SK-N-SH (cell line): ENCODE measurements at regions not wholly inside any gene's neighbourhood (a gene's known extent, or its start where the extent isn't known, plus 50 kb on each side); places are given as distances from the start of the nearest gene placed in this dataset.

Experiments used
- CTCF ChIA-PET: fragments of 300-600, 350-600 bp; formaldehyde crosslinking; extraction: SDS; loops from one replicate; lab custom pipeline; 2021; lab: Yijun Ruan, JAX
- POLR2A ChIA-PET: fragments of 350-600 bp; sonication (Branson Sonifier 250); formaldehyde crosslinking; extraction: SDS; loops from one replicate; lab custom pipeline; 2020; ENCODE audit warnings: antibody characterized with exemption, inconsistent platforms; lab: Yijun Ruan, JAX
- DNase-seq: peaks from one replicate; pipeline ENCODE4 v3.0.0; 2012
- H2AFZ ChIP-seq: fragments of 200-600 bp; sonication (generic); 2 replicates; pipeline ENCODE4 v1.8.1; 2016; ENCODE audit warnings: antibody characterized with exemption, mild to moderate bottlenecking, low read depth
- H3F3A ChIP-seq: fragments of 200-600 bp; sonication (generic); replicated peaks from 2 replicates; pipeline ENCODE3; 2016; ENCODE audit warnings: antibody characterized with exemption, mild to moderate bottlenecking; ENCODE audit not compliant: insufficient read depth
- H3K27ac ChIP-seq, 2 experiments: fragments of 200-500 bp in 1 of 2; fragments of 200-600 bp in 1 of 2; sonication (Bioruptor generic) in 1 of 2; sonication (generic), shearing (Covaris generic) in 1 of 2; 2 replicates each; pipeline versions ENCODE4 v1.5.1 to v1.6.1; 2014 to 2016; ENCODE audit warnings: low read depth in 2 of 2, inconsistent platforms in 1 of 2, low read length in 1 of 2, mild to moderate bottlenecking in 1 of 2, mixed read lengths in 1 of 2
- H3K27me3 ChIP-seq: fragments of 200-600 bp; sonication (generic), shearing (Covaris generic); 2 replicates; pipeline ENCODE4 v1.6.1; 2016; ENCODE audit warnings: mixed run types; ENCODE audit not compliant: insufficient read depth
- H3K36me3 ChIP-seq, 2 experiments: fragments of 200-500 bp in 1 of 2; fragments of 200-600 bp in 1 of 2; sonication (Bioruptor generic) in 1 of 2; sonication (generic) in 1 of 2; replicated peaks in 1 of 2; 2 replicates each; pipeline versions ENCODE3 to v1.5.1; 2014 to 2016; ENCODE audit warnings: low read length in 1 of 2, mild to moderate bottlenecking in 1 of 2; ENCODE audit not compliant: insufficient read depth in 2 of 2, control insufficient read depth in 1 of 2
- H3K4me1 ChIP-seq, 2 experiments: fragments of 200-500 bp in 1 of 2; fragments of 200-600 bp in 1 of 2; sonication (Bioruptor generic) in 1 of 2; sonication (generic), shearing (Covaris generic) in 1 of 2; 2 replicates each; pipeline versions ENCODE4 v1.5.1 to v1.6.1; 2014 to 2016; ENCODE audit warnings: low read depth in 1 of 2, low read length in 1 of 2, mixed run types in 1 of 2; ENCODE audit not compliant: insufficient read depth in 2 of 2, control insufficient read depth in 1 of 2
- H3K4me2 ChIP-seq: fragments of 200-600 bp; sonication (generic), shearing (Covaris generic); 2 replicates; pipeline ENCODE4 v1.6.1; 2017; ENCODE audit warnings: mixed run types
- H3K4me3 ChIP-seq, 2 experiments: fragments of 200-500 bp in 1 of 2; fragments of 200-600 bp in 1 of 2; sonication (Bioruptor generic) in 1 of 2; sonication (generic), shearing (Covaris generic) in 1 of 2; 2 replicates each; pipeline versions ENCODE4 v1.5.1 to v1.8.1; 2014 to 2016; ENCODE audit warnings: low read depth in 2 of 2, inconsistent platforms in 1 of 2, low read length in 1 of 2, mild to moderate bottlenecking in 1 of 2, mixed read lengths in 1 of 2, moderate library complexity in 1 of 2
- H3K79me2 ChIP-seq: fragments of 200-600 bp; sonication (generic); 2 replicates; pipeline ENCODE4 v1.8.1; 2017; ENCODE audit warnings: mild to moderate bottlenecking; ENCODE audit not compliant: insufficient read depth
- H3K9ac ChIP-seq: fragments of 200-600 bp; sonication (generic); 2 replicates; pipeline ENCODE4 v1.6.1; 2017; ENCODE audit warnings: mixed run types
- H3K9me2 ChIP-seq: fragments of 200-600 bp; sonication (generic); 2 replicates; pipeline ENCODE4 v1.6.1; 2017; ENCODE audit warnings: mixed run types
- H3K9me3 ChIP-seq: fragments of 200-600 bp; sonication (generic); 2 replicates; pipeline ENCODE4 v1.6.1; 2017; ENCODE audit warnings: mixed run types, mild to moderate bottlenecking, moderate library complexity
- H4K20me1 ChIP-seq: fragments of 200-600 bp; sonication (generic); 2 replicates; pipeline ENCODE4 v1.6.1; 2017; ENCODE audit warnings: mild to moderate bottlenecking, mixed run types; ENCODE audit not compliant: insufficient read depth
- CHD2 ChIP-seq: fragments of 150-350 bp; IDR thresholded peaks from 2 replicates; pipeline ENCODE4 v1.6.1; 2018; ENCODE audit warnings: low read length; ENCODE audit not compliant: partially characterized antibody
- EP300 ChIP-seq, 2 experiments: IDR thresholded peaks; 2 replicates each; pipeline versions ENCODE4 v1.4.0 to v1.6.1; 2012; ENCODE audit warnings: borderline replicate concordance in 1 of 2, low read depth in 1 of 2, low read length in 1 of 2
- FOXM1 ChIP-seq: IDR thresholded peaks from 2 replicates; pipeline ENCODE4 v1.4.0; 2012; ENCODE audit warnings: low read depth, mild to moderate bottlenecking
- GABPA ChIP-seq: IDR thresholded peaks from 2 replicates; pipeline ENCODE4 v1.4.0; 2012; ENCODE audit warnings: low read depth, mild to moderate bottlenecking
- REST ChIP-seq: IDR thresholded peaks from 2 replicates; pipeline ENCODE4 v1.6.1; 2012; ENCODE audit warnings: mild to moderate bottlenecking, low read depth, low read length, moderate library complexity
- SIN3A ChIP-seq: IDR thresholded peaks from 2 replicates; pipeline ENCODE4 v1.6.1; 2012; ENCODE audit warnings: low read depth, mild to moderate bottlenecking, low read length, moderate library complexity, borderline replicate concordance
- TCF12 ChIP-seq: IDR thresholded peaks from 2 replicates; pipeline ENCODE4 v1.4.0; 2012
- TEAD4 ChIP-seq: IDR thresholded peaks from 2 replicates; pipeline ENCODE4 v1.4.0; 2012; ENCODE audit warnings: mild to moderate bottlenecking, borderline replicate concordance; ENCODE audit not compliant: insufficient read depth
- USF1 ChIP-seq: IDR thresholded peaks from 2 replicates; pipeline ENCODE4 v1.4.0; 2012; ENCODE audit warnings: low read depth, borderline replicate concordance
- ZBTB33 ChIP-seq: IDR thresholded peaks from 2 replicates; pipeline ENCODE4 v1.4.0; 2012; ENCODE audit warnings: low read depth, borderline replicate concordance
- WGBS: methylation state at CpG from one replicate; pipeline ENCODE4 v1.1.6; 2017; ENCODE audit warnings: low lambda C conversion rate; 5-methylcytosine and 5-hydroxymethylcytosine counted together
- TF ChIP-seq, protein P1 (sequence below): IDR thresholded peaks from 2 replicates; pipeline ENCODE4; 2012
- TF ChIP-seq, protein P2 (sequence below): fragments of 150-350 bp; IDR thresholded peaks from 2 replicates; pipeline ENCODE4 v1.6.1; 2016; ENCODE audit warnings: mild to moderate bottlenecking, low read depth, low read length
- TF ChIP-seq, protein P3 (sequence below): IDR thresholded peaks from 2 replicates; pipeline ENCODE4 v1.4.0; 2012; ENCODE audit warnings: low read depth

DNA sequence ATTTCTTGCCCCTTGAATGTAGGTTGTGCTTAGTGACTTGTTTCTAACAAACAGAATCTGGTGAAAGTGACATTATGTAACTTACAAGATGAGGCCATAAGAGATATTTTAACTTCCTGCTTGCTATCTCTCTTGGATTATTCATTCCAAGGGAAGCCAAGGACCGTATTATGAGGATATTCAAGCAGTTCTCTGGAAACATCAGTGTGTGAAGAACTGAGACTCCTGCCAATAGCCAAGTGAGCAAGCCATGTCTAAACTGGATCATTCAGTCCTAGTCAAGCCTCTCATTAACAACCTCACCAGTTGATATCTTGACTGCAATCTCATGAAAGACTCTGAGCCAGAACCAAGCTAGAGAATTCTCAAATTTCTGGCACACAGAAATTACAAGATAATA, 765.1 kb upstream of the SLC8A1 start:
- Histone ChIP-seq H3K4me2 (no peak overlapping the region), H3K4me1 (no peaks in the 10 kb centered on the region), H3F3A (no peaks in the 10 kb centered on the region), H4K20me1 (no peaks in the 10 kb centered on the region), H3K9me3 (no peaks in the 10 kb centered on the region), H3K9ac (no peak overlapping the region), H3K27ac (no peak overlapping the region), H3K9me2 (no peaks in the 10 kb centered on the region), H2AFZ (no peak overlapping the region), H3K36me3 (peaks cover 0 to 3% of the 10 kb centered on the region in 2 experiments), H3K27me3 (no peaks in the 10 kb centered on the region), H3K4me3 (no peak overlapping the region), H3K79me2 (no peaks in the 10 kb centered on the region)
- no peak for DNase-seq
- ChIA-PET POLR2A (no interaction called here), CTCF (no interaction called here)
- 30% methylated on average over 1 of the region's 1 CpG for WGBS
- TF ChIP-seq GABPA (no peak), CHD2 (no peak), TCF12 (no peak)
- TF ChIP-seq, protein P1, sequence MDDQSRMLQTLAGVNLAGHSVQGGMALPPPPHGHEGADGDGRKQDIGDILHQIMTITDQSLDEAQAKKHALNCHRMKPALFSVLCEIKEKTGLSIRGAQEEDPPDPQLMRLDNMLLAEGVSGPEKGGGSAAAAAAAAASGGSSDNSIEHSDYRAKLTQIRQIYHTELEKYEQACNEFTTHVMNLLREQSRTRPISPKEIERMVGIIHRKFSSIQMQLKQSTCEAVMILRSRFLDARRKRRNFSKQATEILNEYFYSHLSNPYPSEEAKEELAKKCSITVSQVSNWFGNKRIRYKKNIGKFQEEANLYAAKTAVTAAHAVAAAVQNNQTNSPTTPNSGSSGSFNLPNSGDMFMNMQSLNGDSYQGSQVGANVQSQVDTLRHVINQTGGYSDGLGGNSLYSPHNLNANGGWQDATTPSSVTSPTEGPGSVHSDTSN, result no peak

DNA sequence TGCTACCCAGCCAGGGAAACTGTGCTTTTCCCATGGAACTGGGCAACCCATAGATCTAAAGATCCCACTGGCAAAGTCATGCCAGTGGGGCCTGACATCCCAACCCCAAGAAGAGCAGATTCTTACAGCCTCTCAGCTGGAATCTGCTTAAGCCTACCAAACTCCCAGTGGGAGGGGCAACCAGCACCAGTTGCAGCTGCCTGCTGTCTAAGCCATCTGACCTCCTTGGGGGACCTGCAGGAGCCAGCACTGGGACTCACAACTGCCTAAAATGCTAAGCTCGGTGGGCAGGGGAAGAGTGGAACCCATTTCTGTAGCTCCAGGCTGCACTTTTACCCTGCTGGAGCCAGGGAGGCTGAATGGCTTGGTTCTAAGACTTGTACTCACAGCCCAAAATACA, 770.7 kb upstream of the SLC8A1 start:
- H4K20me1 ChIP-seq, result no peaks in the 10 kb centered on the region
- H3K4me3 ChIP-seq, result no peak overlapping the region
- no peaks in the 10 kb centered on the region for H3K9me2 ChIP-seq
- H3K27me3 ChIP-seq, result no peaks in the 10 kb centered on the region
- H2AFZ ChIP-seq, result no peak overlapping the region
- no peaks in the 10 kb centered on the region for H3K79me2 ChIP-seq
- no peak for DNase-seq
- WGBS, result 20% methylated on average over 1 of the region's 1 CpG
- TF ChIP-seq, protein P2, sequence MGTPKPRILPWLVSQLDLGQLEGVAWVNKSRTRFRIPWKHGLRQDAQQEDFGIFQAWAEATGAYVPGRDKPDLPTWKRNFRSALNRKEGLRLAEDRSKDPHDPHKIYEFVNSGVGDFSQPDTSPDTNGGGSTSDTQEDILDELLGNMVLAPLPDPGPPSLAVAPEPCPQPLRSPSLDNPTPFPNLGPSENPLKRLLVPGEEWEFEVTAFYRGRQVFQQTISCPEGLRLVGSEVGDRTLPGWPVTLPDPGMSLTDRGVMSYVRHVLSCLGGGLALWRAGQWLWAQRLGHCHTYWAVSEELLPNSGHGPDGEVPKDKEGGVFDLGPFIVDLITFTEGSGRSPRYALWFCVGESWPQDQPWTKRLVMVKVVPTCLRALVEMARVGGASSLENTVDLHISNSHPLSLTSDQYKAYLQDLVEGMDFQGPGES, result no peak
- TF ChIP-seq USF1 (no peak), ZBTB33 (no peak), FOXM1 (no peak), SIN3A (no peak), REST (no peak), TEAD4 (no peak), TCF12 (no peak), EP300 (IDR thresholded peaks at IDR 0.05; ENCODE audit: borderline replicate concordance in 1 of 2, low read depth in 1 of 2, low read length in 1 of 2) (no peak)
- TF ChIP-seq, protein P3, sequence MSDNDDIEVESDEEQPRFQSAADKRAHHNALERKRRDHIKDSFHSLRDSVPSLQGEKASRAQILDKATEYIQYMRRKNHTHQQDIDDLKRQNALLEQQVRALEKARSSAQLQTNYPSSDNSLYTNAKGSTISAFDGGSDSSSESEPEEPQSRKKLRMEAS, result no peak
- no peaks in the 10 kb centered on the region for H3K9me3 ChIP-seq
- H3K27ac ChIP-seq, result no peak overlapping the region
- CTCF ChIA-PET, result interaction anchor here (0.6 kb wide), 1 partner anchor 16 kb away, joined by 3 read pairs; no protein-coding TSS in a partner anchor
- H3K4me2 ChIP-seq, result no peak overlapping the region
- H3K36me3 ChIP-seq, result peaks cover 0 to 3% of the 10 kb centered on the region in 2 experiments
- no peaks in the 10 kb centered on the region for H3K4me1 ChIP-seq
- no peak overlapping the region for H3K9ac ChIP-seq
- POLR2A ChIA-PET, result no interaction called here
- H3F3A ChIP-seq, result no peaks in the 10 kb centered on the region
